ENCODE measurements at regions not wholly inside any gene's neighbourhood (a gene's known extent, or its start where the extent isn't known, plus 50 kb on each side); places are given as distances from the start of the nearest gene placed in this dataset.

GRCh38 chr2:65714866-65715265, 282.5 kb upstream of the SPRED2 start:
- TF ChIP-seq CTCF (conservative IDR thresholded peaks at IDR 0.05; ENCODE audit: low read length) (no peak), EZH2phosphoT487 (IDR thresholded peaks at IDR 0.05; ENCODE audit: borderline replicate concordance) (no peak)

All from Loucy (cell line).